22Rv1 (cell line): ENCODE measurements at regions not wholly inside any gene's neighbourhood (a gene's known extent, or its start where the extent isn't known, plus 50 kb on each side); places are given as distances from the start of the nearest gene placed in this dataset.

Experiments
- H3K27ac ChIP-seq: fragments of 450-650 bp; 2 replicates; pipeline ENCODE4 v1.5.1; 2017
- CTCF ChIP-seq: fragments of 450-650 bp; IDR thresholded peaks from 2 replicates; pipeline ENCODE4 v1.5.1; 2017; ENCODE audit warnings: mild to moderate bottlenecking
- ZFX ChIP-seq: fragments of 450-650 bp; IDR thresholded peaks from 2 replicates; pipeline ENCODE4 v1.6.1; 2017; ENCODE audit warnings: antibody characterized with exemption, borderline replicate concordance

DNA sequence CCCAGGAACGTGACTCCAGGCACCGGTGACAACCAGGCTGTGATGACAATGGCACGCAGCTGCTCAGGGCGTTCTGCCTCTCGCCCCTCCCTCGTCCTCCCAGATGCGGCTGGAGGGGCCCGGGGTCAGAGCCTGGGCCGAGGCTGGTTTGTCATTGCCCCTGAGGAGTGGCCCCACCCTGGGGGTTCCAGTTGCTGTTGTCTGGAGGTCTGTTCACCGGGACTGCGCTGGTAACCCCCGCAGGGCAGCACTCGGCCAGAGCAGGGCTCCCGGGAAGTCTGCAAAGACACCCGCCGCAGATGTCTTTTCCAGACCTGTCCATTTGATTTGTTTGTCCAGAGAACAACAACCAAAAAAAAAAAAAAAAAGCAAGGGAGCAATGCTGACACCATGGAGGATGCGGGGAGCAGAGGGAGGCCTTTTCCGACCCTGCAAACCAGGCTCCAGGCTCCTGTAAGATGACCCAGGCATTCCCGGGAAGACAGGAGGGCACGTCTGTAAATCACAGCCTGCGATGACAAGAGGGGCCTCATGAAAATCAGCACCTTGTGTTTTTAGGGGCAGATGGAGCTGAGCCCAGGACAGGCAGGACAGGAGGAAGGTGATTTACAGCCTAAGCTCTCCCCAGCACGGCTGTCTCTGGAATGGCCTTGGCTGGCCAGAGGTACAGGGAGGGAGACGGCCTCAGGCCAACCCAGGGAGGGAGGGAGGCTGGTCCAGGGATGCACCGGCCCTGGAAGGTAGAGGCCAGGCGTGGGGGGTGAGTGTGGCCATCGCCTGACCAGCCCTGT lies 189.3 kb downstream of the ERMARD start:
- no peak overlapping the region for H3K27ac ChIP-seq
- TF ChIP-seq ZFX (no peak), CTCF (no peak)

DNA sequence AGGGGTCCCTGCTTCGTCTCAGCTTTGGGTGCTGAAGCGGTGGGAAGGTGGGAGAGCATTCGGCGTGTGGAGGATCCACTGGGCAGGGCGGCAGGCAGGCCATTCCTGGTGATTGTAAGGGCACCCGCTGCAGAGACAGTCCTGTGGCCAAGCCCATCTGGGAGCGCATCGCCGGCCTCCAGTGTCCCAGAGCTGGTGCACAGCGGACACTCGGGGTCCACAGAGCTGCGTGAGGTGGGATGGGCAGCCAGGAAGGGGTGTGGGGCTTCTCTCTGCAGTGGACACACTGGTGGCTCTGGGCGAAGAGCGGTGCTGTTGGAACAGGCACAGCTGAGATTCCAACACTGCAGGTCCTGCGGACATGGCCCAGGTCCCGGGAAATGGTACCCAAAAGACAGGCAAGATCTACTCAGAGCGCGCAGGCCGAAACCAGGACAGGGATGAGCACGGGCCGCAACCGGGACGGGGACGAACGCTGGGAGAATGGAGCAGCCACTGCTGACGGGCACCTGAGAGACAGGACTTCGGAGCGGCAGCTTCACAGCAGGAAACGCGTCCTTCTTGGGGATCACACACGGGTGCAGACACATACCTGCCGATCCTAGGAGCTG lies 188.2 kb downstream of the ERMARD start:
- no peak overlapping the region for H3K27ac ChIP-seq

DNA sequence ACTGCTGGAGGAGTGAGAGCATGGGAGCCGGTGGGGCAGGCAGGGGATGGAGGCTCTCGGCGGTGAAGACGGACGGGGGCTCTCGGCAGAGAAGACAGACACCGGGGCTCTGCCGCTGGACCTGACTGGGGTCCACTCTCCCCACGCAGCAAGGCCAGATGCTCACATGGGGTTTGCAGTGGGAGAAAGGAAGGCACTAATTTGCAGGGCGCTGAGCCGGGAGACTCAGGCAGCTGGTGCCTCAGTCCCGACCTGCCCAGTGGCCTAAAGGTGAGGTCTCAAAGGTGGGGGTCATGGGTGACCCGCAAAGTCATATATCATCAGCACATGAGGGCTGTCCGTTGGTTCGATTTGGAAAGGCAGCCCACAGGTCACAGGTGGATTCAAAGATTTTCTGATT lies 187.3 kb downstream of the ERMARD start:
- TF ChIP-seq CTCF (no peak), ZFX (no peak)
- no peak overlapping the region for H3K27ac ChIP-seq

More for the DNA sequence above, 188.2 kb downstream of the ERMARD start:
- TF ChIP-seq CTCF, result no peak
- TF ChIP-seq ZFX, result no peak

GRCh38 chr6:169938262-169938701 lies 186.9 kb downstream of the ERMARD start:
- TF ChIP-seq CTCF (no peak), ZFX (no peak)

DNA sequence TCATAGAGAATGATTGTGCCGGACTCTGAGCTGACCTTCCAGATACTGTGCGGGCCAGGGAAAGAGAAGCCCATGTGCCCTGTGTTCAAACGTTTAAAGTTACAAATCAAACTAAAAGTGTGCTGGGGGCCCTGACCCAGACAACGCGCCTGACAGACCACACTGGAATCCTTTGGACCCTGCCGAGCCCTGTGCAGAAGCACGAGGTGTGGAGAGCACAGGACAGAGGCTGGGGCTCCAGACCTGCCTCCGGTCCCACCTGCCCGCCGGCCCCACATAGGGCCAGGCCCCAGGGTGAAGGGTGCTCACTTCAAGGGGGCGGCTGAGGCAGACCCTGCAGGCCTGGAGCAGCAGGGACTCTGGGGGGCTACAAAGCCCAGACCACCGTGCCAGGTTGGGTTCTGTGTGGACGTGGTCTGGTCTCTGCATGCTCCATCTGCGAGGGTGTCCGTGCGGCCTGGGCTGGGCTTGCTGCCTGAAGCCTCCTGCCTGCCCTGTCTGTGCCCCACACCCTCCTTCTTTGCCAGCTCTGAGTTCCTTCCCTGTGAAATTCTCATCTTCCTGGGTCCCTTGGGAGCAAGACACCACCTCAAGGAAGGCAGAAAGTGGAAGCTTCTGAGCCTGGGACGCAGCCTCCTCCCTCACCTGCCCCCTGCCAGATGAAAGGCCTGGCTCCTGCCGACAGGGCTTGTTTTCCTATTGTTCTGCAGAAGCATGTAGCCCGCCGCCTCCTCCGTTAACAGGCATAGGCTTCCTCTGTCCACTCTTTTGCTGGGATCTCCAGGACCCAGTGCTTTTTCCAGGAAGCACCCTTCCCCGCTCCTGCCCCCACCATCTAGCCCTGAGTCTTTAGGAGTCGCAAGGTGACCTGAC lies 186.2 kb downstream of the ERMARD start:
- H3K27ac ChIP-seq, result no peak overlapping the region

More at GRCh38 chr6:169938262-169938701, 186.9 kb downstream of the ERMARD start:
- no peak overlapping the region for H3K27ac ChIP-seq

DNA sequence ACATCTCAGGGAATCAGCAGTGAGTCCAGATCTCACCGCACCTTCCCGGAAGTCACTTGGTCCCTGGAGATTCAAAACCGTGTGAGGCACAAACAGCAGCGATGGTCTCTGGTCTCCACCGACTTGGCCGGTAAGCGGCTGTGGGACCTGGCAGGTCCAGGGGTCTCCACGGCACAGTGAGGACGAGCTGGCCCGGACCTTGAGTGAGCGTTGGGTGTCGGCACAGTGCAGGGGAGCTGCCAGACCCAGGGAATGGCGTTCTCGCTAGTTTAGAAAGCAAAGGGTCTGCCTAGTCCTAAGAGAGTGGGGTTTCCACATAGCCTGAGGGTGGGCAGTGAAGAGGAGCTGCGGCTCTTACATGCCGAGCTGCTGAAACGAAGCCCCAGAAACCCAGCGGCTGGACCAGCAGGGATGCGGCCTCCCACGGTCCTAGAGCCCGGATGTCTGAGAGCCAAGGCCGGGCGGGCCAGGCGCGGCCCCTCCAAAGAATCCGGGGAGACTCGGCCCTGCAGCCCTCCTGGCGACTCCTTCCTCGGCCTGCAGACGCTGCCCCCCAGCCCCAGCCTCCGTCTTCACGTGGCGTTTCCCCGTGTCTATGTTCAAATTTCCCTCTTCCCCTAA lies 185.0 kb downstream of the ERMARD start:
- TF ChIP-seq CTCF, result no peak
- TF ChIP-seq ZFX, result no peak
- no peak overlapping the region for H3K27ac ChIP-seq

More for the DNA sequence above, 186.2 kb downstream of the ERMARD start:
- TF ChIP-seq CTCF (no peak), ZFX (no peak)
